ENCODE measurements at regions not wholly inside any gene's neighbourhood (a gene's known extent, or its start where the extent isn't known, plus 50 kb on each side); places are given as distances from the start of the nearest gene placed in this dataset.

GRCh38 chr6:100160930-100161329 is 166.9 kb upstream of the MCHR2 start (continued):
- TF ChIP-seq ELK1 (IDR thresholded peaks at IDR 0.05; ENCODE audit: low read depth, low read length) (no peak), RB1 (IDR thresholded peaks at IDR 0.05; ENCODE audit: borderline replicate concordance) (no peak), RCOR1 (conservative IDR thresholded peaks at IDR 0.05; ENCODE audit: low read depth, low read length) (no peak)

GRCh38 chr6:100155141-100155540 is 161.1 kb upstream of the MCHR2 start:
- H3K36me3 ChIP-seq (ENCODE audit: control insufficient read depth in 2 of 2, insufficient read depth in 2 of 2, low read length in 1 of 2) = no peaks in the 10 kb centered on the region
- FAIRE-seq (no peak), DNase-seq (ENCODE audit: low read depth, low spot score) (no peak), ATAC-seq (no peak)
- no peak overlapping the region for H3K9ac ChIP-seq (ENCODE audit: control insufficient read depth, insufficient read depth, low read length)
- no peak for TF ChIP-seq RELB (IDR thresholded peaks at IDR 0.05; ENCODE audit: low read depth)
- no peak for TF ChIP-seq ZBED1 (IDR thresholded peaks at IDR 0.05; ENCODE audit: borderline replicate concordance)
- TF ChIP-seq TCF12 (IDR thresholded peaks at IDR 0.05; ENCODE audit: low read depth, low read length) = no peak
- TF ChIP-seq CBFB (IDR thresholded peaks at IDR 0.05; ENCODE audit: low read depth) = no peak
- TF ChIP-seq RELA (IDR thresholded peaks at IDR 0.05; ENCODE audit: borderline replicate concordance, partially characterized antibody) = no peak
- no peak for TF ChIP-seq HDAC6 (IDR thresholded peaks at IDR 0.05; ENCODE audit: unreplicated experiment)
- no peak for TF ChIP-seq EP300 (IDR thresholded peaks at IDR 0.05; ENCODE audit: borderline replicate concordance in 1 of 2, control insufficient read depth in 1 of 2, low read depth in 2 of 2, low read length in 2 of 2)
- TF ChIP-seq FOXK2 (IDR thresholded peaks at IDR 0.05) = no peak
- TF ChIP-seq IRF5 (IDR thresholded peaks at IDR 0.05; ENCODE audit: borderline replicate concordance) = no peak
- no peak for TF ChIP-seq USF2 (IDR thresholded peaks at IDR 0.05; ENCODE audit: borderline replicate concordance, low read depth, low read length)
- TF ChIP-seq SIN3A (IDR thresholded peaks at IDR 0.05; ENCODE audit: low read depth, low read length) = no peak
- TF ChIP-seq SRF (IDR thresholded peaks at IDR 0.05; ENCODE audit: low read depth in 2 of 2, low read length in 2 of 2) = no peak
- TF ChIP-seq HSF1 (IDR thresholded peaks at IDR 0.05; ENCODE audit: low read depth, low read length) = no peak
- CTCF ChIA-PET = no interaction called here
- no peak overlapping the region for H2AFZ ChIP-seq (ENCODE audit: control insufficient read depth, low read depth, low read length)
- no peak overlapping the region for H3K4me2 ChIP-seq (ENCODE audit: control insufficient read depth, insufficient read depth)
- RAD21 ChIA-PET (ENCODE audit: unreplicated experiment) = no interaction called here
- in situ Hi-C loops (cut with MboI) (no loop called here), intact Hi-C loops (cut with micrococcal nuclease; ENCODE audit: unreplicated experiment) (no loop called here)
- BruUV-seq (replicated peaks) = no TSS peak
- POLR2A ChIA-PET = no interaction called here
- H3K27ac ChIP-seq (ENCODE audit: control insufficient read depth, insufficient read depth) = no peak overlapping the region
- WGBS (ENCODE audit: insufficient coverage, insufficient replicate concordance, low lambda C conversion rate, missing lambda C conversion rate) = 19% methylated on average over 2 of the region's 2 CpGs
- H3K79me2 ChIP-seq (ENCODE audit: control insufficient read depth, insufficient read depth, low read length) = no peaks in the 10 kb centered on the region
- no peaks in the 10 kb centered on the region for H3K9me3 ChIP-seq (replicated peaks; ENCODE audit: control insufficient read depth, insufficient read depth, low read length)
- H4K20me1 ChIP-seq (ENCODE audit: control insufficient read depth, insufficient read depth) = no peaks in the 10 kb centered on the region
- no peaks in the 10 kb centered on the region for H3K4me1 ChIP-seq (ENCODE audit: control insufficient read depth, insufficient read depth, low read length)
- H3K4me3 ChIP-seq = no peak overlapping the region
- H3K27me3 ChIP-seq (replicated peaks in 1 of 2; ENCODE audit: control insufficient read depth in 2 of 2, insufficient read depth in 2 of 2, low read length in 1 of 2) = no peaks in the 10 kb centered on the region; a peak in 1 of 4 replicates
- SMC1A ChIA-PET (ENCODE audit: uncharacterized antibody, unreplicated experiment) = interaction anchor here (0.8 to 1.2 kb wide), 2 partner anchors 14 to 22 kb away, joined by 3 read pairs; no protein-coding TSS in a partner anchor

All from GM12878 (cell line).